Neuronal stem cell (in vitro differentiated cells): ENCODE measurements at regions not wholly inside any gene's neighbourhood (a gene's known extent, or its start where the extent isn't known, plus 50 kb on each side); places are given as distances from the start of the nearest gene placed in this dataset.
A peak's percentile ranks its signal among the peaks of the same experiment; 100 is the strongest.

Experiments
- DNase-seq: peaks from one replicate; pipeline ENCODE4 v3.0.0-alpha.2; 2013; ENCODE audit warnings: low spot score
- H2AFZ ChIP-seq: one replicate; pipeline ENCODE4 v1.6.1; 2013; ENCODE audit warnings: mild to moderate bottlenecking, low read length, inconsistent platforms
- H2AK5ac ChIP-seq: 2 replicates; pipeline ENCODE4 v1.6.1; 2013; ENCODE audit warnings: low read depth, mild to moderate bottlenecking, inconsistent platforms, low read length, moderate library complexity, mixed read lengths
- H2BK120ac ChIP-seq: 2 replicates; pipeline ENCODE4 v1.6.1; 2013; ENCODE audit warnings: low read depth, mild to moderate bottlenecking, inconsistent platforms, low read length, moderate library complexity, mixed read lengths
- H2BK12ac ChIP-seq: one replicate; pipeline ENCODE4 v1.6.1; 2013; ENCODE audit warnings: low read length, inconsistent platforms
- H2BK15ac ChIP-seq: 2 replicates; pipeline ENCODE4 v1.6.1; 2013; ENCODE audit warnings: mild to moderate bottlenecking, low read length, inconsistent platforms, mixed read lengths
- H2BK5ac ChIP-seq: one replicate; pipeline ENCODE4 v1.6.1; 2013; ENCODE audit warnings: inconsistent platforms, mild to moderate bottlenecking, low read length, moderate library complexity
- H3K14ac ChIP-seq: one replicate; pipeline ENCODE4 v1.6.1; 2013; ENCODE audit warnings: low read length, inconsistent platforms
- H3K18ac ChIP-seq: 2 replicates; pipeline ENCODE4 v1.6.1; 2013; ENCODE audit warnings: low read length, inconsistent platforms
- H3K23ac ChIP-seq: 2 replicates; pipeline ENCODE4 v1.6.1; 2013; ENCODE audit warnings: low read depth, mild to moderate bottlenecking, mixed read lengths, low read length, inconsistent platforms; ENCODE audit not compliant: poor library complexity
- H3K27ac ChIP-seq: replicated peaks from 3 replicates; pipeline ENCODE4 v1.5.1; 2013; ENCODE audit warnings: low read length, inconsistent platforms
- H3K27me3 ChIP-seq, 3 experiments: 2 replicates each; pipeline ENCODE4 v1.6.1; 2013; ENCODE audit warnings: low read length in 3 of 3, mild to moderate bottlenecking in 2 of 3, inconsistent platforms in 1 of 3, low read depth in 1 of 3, mixed read lengths in 1 of 3, moderate library complexity in 1 of 3; ENCODE audit not compliant: control insufficient read depth in 3 of 3, insufficient read depth in 3 of 3
- H3K36me3 ChIP-seq, 2 donors: replicated peaks in 1 of 2; 2 replicates each; pipeline ENCODE4 v1.6.1; 2013; ENCODE audit warnings: low read length in 2 of 2; ENCODE audit not compliant: control insufficient read depth in 2 of 2, insufficient read depth in 2 of 2
- H3K4ac ChIP-seq: 2 replicates; pipeline ENCODE4 v1.6.1; 2013; ENCODE audit warnings: inconsistent platforms, mild to moderate bottlenecking, low read length, moderate library complexity
- H3K4me1 ChIP-seq, 2 donors: 1 replicate in 1 of 2; 2 replicates in 1 of 2; pipeline ENCODE4 v1.6.1; 2013; ENCODE audit warnings: low read length in 2 of 2, low read depth in 1 of 2; ENCODE audit not compliant: control insufficient read depth in 2 of 2, insufficient read depth in 1 of 2
- H3K4me2 ChIP-seq: one replicate; pipeline ENCODE4 v1.6.1; 2013; ENCODE audit warnings: mild to moderate bottlenecking, low read length, inconsistent platforms; ENCODE audit not compliant: insufficient read depth, poor library complexity, severe bottlenecking
- H3K4me3 ChIP-seq, 2 donors: 2 replicates each; pipeline ENCODE4 v1.5.1; 2013; ENCODE audit warnings: low read length in 2 of 2, mild to moderate bottlenecking in 2 of 2, inconsistent platforms in 1 of 2, moderate library complexity in 1 of 2
- H3K79me1 ChIP-seq: one replicate; pipeline ENCODE4 v1.6.1; 2013; ENCODE audit warnings: low read depth, mild to moderate bottlenecking, inconsistent platforms, low read length, moderate library complexity
- H3K9ac ChIP-seq: one replicate; pipeline ENCODE4 v1.6.1; 2013; ENCODE audit warnings: mild to moderate bottlenecking, low read depth, low read length, inconsistent platforms; ENCODE audit not compliant: poor library complexity
- H3K9me3 ChIP-seq, 2 donors: replicated peaks in 1 of 2; 2 replicates each; pipeline versions ENCODE3 to v1.6.1; 2013; ENCODE audit warnings: low read length in 2 of 2, mild to moderate bottlenecking in 2 of 2, inconsistent platforms in 1 of 2, low read depth in 1 of 2, mixed read lengths in 1 of 2, moderate library complexity in 1 of 2; ENCODE audit not compliant: control insufficient read depth in 2 of 2, insufficient read depth in 1 of 2
- H4K8ac ChIP-seq: one replicate; pipeline ENCODE4 v1.6.1; 2013; ENCODE audit warnings: low read depth, mild to moderate bottlenecking, inconsistent platforms, low read length, moderate library complexity
- H4K91ac ChIP-seq: one replicate; pipeline ENCODE4 v1.6.1; 2013; ENCODE audit warnings: low read length, low read depth, mild to moderate bottlenecking, inconsistent platforms; ENCODE audit not compliant: poor library complexity
- WGBS, 2 donors: extraction: QIAGEN DNeasy Blood & Tissue Kit; methylation state at CpG; one replicate each; pipeline ENCODE4 v1.1.7; 2013; ENCODE audit warnings: missing lambda C conversion rate in 2 of 2, mixed read lengths in 1 of 2; ENCODE audit not compliant: insufficient read length in 2 of 2, insufficient replicate concordance in 1 of 2; ENCODE audit errors: extremely low coverage in 2 of 2; 5-methylcytosine and 5-hydroxymethylcytosine counted together

GRCh38 chr7:121561717-121562116 lies 165.6 kb upstream of the FAM3C start:
- H4K91ac ChIP-seq: no peak overlapping the region
- no peaks in the 10 kb centered on the region for H3K79me1 ChIP-seq
- no peak overlapping the region for H3K23ac ChIP-seq
- no CpG with 5 or more reads among the region's 1 CpG for WGBS, 2 donors
- no peak overlapping the region for H2AFZ ChIP-seq
- H3K9me3 ChIP-seq: no peaks in the 10 kb centered on the region
- H3K4me3 ChIP-seq: no peak overlapping the region
- H3K14ac ChIP-seq: no peak overlapping the region
- H3K4ac ChIP-seq: no peak overlapping the region
- H2AK5ac ChIP-seq: no peak overlapping the region
- no peak overlapping the region for H4K8ac ChIP-seq
- no peak for DNase-seq
- no peak overlapping the region for H2BK12ac ChIP-seq
- no peaks in the 10 kb centered on the region for H3K36me3 ChIP-seq
- H3K18ac ChIP-seq: no peak overlapping the region
- no peak overlapping the region for H2BK5ac ChIP-seq
- H3K27ac ChIP-seq: no peak overlapping the region
- no peak overlapping the region for H3K4me2 ChIP-seq
- H2BK15ac ChIP-seq: no peak overlapping the region
- no peaks in the 10 kb centered on the region for H3K4me1 ChIP-seq
- no peak overlapping the region for H2BK120ac ChIP-seq
- H3K9ac ChIP-seq: no peak overlapping the region
- H3K27me3 ChIP-seq: no peaks in the 10 kb centered on the region

GRCh38 chr7:121560267-121560990 lies 164.3 kb upstream of the FAM3C start:
- no peak overlapping the region for H3K27ac ChIP-seq
- no peak overlapping the region for H3K14ac ChIP-seq
- no peaks in the 10 kb centered on the region for H3K4me1 ChIP-seq
- H2AK5ac ChIP-seq: no peak overlapping the region
- H3K4ac ChIP-seq: no peak overlapping the region
- no peaks in the 10 kb centered on the region for H3K9me3 ChIP-seq
- no peak overlapping the region for H2BK12ac ChIP-seq
- H3K9ac ChIP-seq: no peak overlapping the region
- H3K4me3 ChIP-seq: no peak overlapping the region
- no peak overlapping the region for H3K18ac ChIP-seq
- no peak overlapping the region for H2BK15ac ChIP-seq
- H3K36me3 ChIP-seq: no peaks in the 10 kb centered on the region
- H3K27me3 ChIP-seq: no peaks in the 10 kb centered on the region
- no peak overlapping the region for H4K91ac ChIP-seq
- H2BK120ac ChIP-seq: no peak overlapping the region
- no peaks in the 10 kb centered on the region for H3K79me1 ChIP-seq
- no peak overlapping the region for H3K4me2 ChIP-seq
- no peak overlapping the region for H3K23ac ChIP-seq
- no CpG with 5 or more reads among the region's 3 CpGs for whole genome bisulfite sequencing, 2 donors
- no peak overlapping the region for H2BK5ac ChIP-seq
- H4K8ac ChIP-seq: no peak overlapping the region
- DNase-seq: no peak
- no peak overlapping the region for H2AFZ ChIP-seq

GRCh38 chr7:121558288-121558687 lies 162.2 kb upstream of the FAM3C start:
- no peak overlapping the region for H3K14ac ChIP-seq
- peak; percentile 8 for DNase-seq
- H3K9ac ChIP-seq: no peak overlapping the region
- no peak overlapping the region for H2BK15ac ChIP-seq
- no peak overlapping the region for H2AK5ac ChIP-seq
- H3K27me3 ChIP-seq: no peaks in the 10 kb centered on the region
- H3K79me1 ChIP-seq: no peaks in the 10 kb centered on the region
- no peak overlapping the region for H2AFZ ChIP-seq
- no peak overlapping the region for H4K91ac ChIP-seq
- no CpG with 5 or more reads among the region's 2 CpGs for WGBS, 2 donors
- H3K4ac ChIP-seq: no peak overlapping the region
- H2BK5ac ChIP-seq: no peak overlapping the region
- H3K4me3 ChIP-seq: no peak overlapping the region
- H3K9me3 ChIP-seq: no peaks in the 10 kb centered on the region
- H3K36me3 ChIP-seq: no peaks in the 10 kb centered on the region
- H3K4me1 ChIP-seq: no peaks in the 10 kb centered on the region
- H4K8ac ChIP-seq: no peak overlapping the region
- no peak overlapping the region for H2BK12ac ChIP-seq
- no peak overlapping the region for H3K4me2 ChIP-seq
- H2BK120ac ChIP-seq: no peak overlapping the region
- no peak overlapping the region for H3K23ac ChIP-seq
- no peak overlapping the region for H3K27ac ChIP-seq
- H3K18ac ChIP-seq: no peak overlapping the region

GRCh38 chr7:121557034-121557892 lies 161.2 kb upstream of the FAM3C start:
- no peak overlapping the region for H2BK5ac ChIP-seq
- WGBS, 2 donors: no CpG with 5 or more reads among the region's 4 CpGs
- H3K27ac ChIP-seq: no peak overlapping the region
- no peak overlapping the region for H3K18ac ChIP-seq
- H2BK15ac ChIP-seq: no peak overlapping the region
- no peaks in the 10 kb centered on the region for H3K36me3 ChIP-seq
- peak overlapping the region; percentile 17 for H2AFZ ChIP-seq
- H3K4me3 ChIP-seq: no peak overlapping the region
- no peak overlapping the region for H4K91ac ChIP-seq
- H3K9ac ChIP-seq: no peak overlapping the region
- no peaks in the 10 kb centered on the region for H3K79me1 ChIP-seq
- no peak overlapping the region for H3K14ac ChIP-seq
- no peak overlapping the region for H3K23ac ChIP-seq
- no peak overlapping the region for H2BK12ac ChIP-seq
- no peak overlapping the region for H2BK120ac ChIP-seq
- H3K27me3 ChIP-seq: no peaks in the 10 kb centered on the region
- H3K4me2 ChIP-seq: no peak overlapping the region
- no peaks in the 10 kb centered on the region for H3K9me3 ChIP-seq
- no peak overlapping the region for H3K4ac ChIP-seq
- no peak overlapping the region for H2AK5ac ChIP-seq
- no peaks in the 10 kb centered on the region for H3K4me1 ChIP-seq
- H4K8ac ChIP-seq: no peak overlapping the region
- no peak for DNase-seq
